NCI-H2196 (cell line): ENCODE measurements at regions not wholly inside any gene's neighbourhood (a gene's known extent, or its start where the extent isn't known, plus 50 kb on each side); places are given as distances from the start of the nearest gene placed in this dataset.
A peak's percentile ranks its signal among the peaks of the same experiment; 100 is the strongest.

Experiments used
- DNase-seq: peaks from one replicate; lab custom pipeline; 2025; ENCODE audit not compliant: unreplicated experiment; lab: John Stamatoyannopoulos, UW

DNA sequence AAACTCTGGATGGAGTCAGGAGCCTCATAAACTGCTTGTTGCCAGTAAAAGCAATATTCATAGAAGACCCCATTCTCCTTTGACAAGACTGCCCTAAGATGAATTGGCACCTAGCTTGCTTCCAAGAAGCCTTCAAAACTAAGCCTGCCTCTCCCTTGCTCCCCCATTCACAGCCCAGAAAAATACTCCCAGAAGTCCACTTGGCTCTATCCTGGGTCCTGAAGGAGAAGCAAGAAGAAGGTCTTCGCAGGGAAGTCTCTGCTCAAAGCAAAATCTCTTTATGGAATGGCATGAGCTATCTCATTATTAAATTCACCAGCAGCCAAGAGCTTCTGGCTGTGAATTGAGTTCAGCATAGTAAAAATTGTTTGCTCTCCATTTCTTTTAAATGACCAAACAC lies 230.2 kb upstream of the ARRDC4 start:
- no peak for DNase-seq

DNA sequence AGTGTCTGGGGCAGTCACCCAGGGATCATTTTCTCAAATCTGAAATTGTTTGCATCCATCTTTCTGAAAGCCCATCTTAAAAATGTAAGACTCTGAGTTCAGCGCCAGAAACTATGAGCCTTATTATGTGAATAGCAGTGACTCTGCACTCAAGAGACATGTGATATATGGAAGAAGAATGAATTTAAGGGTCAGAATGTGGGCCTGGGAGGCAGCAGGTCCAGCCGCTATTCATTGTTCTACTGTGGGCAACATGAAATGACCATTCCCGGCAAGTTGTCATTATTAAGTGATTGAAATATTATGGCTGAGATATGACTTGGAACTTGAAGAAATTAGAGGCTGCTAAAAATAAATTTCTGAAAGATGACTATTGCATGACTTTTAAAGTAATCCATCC lies 228.6 kb upstream of the ARRDC4 start:
- no peak for DNase-seq

DNA sequence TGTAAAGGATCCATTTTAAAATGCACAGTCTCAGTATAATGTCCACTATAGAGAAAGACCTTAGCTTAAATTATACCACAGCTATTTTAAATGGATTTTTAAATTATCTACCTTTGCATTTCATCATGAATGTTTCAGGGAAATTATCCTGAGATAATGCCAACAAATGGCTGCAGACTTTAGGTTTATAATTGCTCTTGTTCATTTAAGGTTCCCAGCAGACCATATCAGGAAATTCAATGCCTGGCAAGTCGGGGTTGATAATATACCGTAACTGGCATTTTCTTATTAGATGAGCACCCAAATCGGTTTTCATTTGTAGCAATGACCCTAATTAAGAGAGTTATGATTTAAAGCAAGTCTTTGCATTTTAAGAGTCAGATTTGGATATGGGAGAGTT lies 227.1 kb upstream of the ARRDC4 start:
- DNase-seq, result no peak

DNA sequence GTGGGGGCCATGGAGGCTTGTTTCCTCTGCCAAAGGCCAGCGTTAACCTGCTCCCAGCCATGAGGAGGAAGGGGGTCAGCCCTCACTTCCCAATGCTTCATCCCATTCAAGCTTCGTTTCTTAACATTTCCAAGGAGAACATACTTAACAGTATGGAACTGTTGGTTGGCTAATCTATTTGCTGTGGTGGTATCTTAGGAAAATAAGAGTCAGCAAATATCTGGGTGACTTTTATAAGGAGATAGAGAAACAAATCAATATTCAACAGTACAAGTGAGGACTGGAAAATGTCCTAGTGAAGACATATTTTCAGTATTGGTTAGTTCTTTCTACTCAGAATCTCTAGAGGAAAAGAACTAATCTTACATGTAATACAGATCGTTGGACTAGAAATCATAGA lies 223.8 kb upstream of the ARRDC4 start:
- DNase-seq, result no peak

DNA sequence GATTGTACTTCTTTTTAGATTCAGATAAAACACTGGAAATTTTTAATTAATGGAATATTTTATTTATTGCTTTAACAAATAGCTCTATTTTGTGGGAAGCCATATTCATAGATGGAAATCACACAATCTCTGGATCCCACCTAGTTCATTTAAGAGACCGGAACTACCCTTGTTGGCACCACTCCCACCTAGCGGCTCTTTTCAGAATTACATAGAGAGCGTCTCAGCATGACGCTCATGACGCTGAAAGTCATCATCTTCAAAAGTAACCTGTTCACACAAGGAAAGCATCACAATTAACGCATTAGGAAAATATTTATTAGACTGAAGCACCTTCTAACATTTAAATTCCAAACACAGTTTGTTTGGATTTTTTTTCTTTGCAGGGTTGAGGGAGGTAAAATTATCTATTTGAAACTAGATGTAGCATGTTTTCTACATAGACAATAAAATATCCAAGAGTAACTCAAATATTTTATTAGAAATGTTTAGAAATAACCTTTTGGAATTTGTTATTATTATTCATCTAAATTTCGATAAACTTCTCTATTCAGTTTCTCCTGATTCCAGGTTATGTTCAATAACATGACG lies 214.9 kb upstream of the ARRDC4 start:
- peak; percentile 37 for DNase-seq

DNA sequence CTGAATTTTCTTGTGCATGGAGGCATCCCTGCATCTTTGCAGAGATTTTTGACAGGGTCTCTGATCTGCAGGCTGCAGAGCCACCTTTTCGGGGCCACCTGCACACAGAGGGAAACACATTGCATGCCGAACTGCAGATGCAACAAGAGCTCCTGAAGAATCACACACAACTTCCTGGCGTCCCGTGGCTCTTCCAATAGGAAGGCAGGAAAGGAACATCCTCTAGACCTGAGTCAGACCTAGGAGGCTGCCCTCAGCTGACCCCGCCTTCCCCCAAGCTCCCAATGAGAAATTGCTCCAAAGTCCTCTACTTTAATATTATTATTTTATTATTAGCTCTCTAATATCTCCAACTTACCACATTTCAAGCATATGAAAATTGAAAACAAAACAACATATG lies 213.2 kb upstream of the ARRDC4 start:
- DNase-seq, result no peak

DNA sequence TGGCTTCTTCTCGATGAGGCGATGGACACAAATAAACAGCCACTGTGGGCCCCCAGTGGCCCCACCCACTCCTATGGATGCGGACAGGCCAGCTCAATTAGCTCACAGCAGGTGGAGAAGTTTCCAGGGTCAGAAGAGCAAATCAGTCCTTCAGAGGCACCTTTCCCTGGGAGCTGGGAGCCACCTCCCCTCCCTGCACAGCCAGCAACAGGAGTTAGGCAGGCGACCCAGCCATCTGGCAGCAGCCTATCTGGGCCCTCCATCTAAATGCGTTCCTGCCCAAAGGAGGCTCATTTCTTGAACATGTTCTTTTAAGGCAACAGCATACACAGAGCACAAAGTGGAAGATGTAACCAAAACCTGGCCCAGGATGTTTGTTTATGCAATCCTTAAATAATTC lies 211.9 kb upstream of the ARRDC4 start:
- DNase-seq, result no peak

DNA sequence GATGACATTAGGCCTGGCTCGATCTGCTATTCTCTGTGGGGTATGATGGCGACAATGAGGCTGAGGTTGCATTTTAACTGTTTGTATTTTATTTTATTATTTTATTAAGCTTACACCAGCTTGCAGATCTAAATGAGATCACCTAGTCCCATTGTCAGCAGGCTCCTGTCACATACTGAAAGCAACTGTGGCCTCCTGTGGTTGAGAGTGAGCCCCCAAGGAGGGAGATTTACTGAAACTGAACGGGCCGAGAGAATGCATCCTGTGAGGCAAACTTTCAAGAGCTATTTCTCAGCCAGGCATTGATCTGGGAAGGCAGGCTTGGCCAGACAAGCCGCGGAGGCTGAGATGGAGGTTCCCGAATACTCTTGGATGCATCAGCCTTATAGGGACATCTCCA lies 210.4 kb upstream of the ARRDC4 start:
- no peak for DNase-seq

DNA sequence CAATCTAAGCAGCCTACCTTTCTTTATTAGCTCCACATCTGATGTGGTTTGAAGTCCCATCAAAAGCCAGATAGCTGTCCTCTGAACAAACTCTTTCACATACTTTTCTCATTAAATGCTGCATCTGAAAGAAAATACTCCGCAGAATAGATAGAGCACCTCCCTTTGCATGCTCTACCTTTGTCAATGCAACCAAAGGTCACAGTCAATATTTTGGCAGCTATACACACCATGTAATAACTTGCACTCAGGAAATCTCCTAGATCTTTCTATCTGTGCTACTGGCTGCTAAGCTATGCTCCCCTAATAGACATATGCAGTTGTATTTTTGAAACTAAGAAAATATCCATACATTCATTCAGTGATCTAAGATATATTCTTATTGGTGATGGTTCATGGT lies 204.8 kb upstream of the ARRDC4 start:
- no peak for DNase-seq

DNA sequence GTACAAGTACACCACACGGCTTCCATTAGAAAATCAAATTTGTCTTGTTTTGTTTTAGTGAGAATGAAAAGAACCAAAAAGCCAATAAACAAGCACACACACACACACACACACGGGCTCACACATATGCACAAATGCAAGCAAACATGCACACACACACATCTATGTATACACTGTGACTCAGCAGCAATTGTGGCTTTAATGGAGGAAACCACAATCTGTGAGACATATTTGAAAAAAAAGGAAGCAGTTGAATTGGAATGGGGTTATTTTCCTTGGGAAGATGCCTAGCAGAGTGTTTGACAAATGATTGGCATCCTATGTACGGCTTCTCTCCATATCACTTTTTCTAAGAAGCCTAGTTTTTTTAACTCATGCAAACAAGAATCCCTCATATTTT lies 201.1 kb upstream of the ARRDC4 start:
- DNase-seq, result no peak

DNA sequence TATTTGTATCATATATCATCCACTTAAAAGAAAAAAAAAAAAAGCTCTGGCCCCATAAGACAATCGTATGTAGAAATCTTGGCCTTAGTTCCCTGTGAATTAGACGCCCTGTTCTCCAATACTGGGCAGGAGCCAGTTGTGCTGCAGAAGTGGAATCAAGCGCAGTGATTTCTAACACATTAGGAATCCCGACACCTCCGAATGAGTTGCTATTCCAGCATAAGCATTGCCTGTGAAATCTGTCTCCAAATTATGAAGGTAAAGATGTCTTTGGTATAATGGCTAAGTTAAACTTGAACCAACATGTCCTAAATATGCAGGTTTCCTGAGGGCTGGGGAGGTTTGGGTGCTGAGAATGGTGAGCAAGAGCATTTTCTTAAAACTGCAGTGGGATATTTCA lies 199.4 kb upstream of the ARRDC4 start:
- DNase-seq, result no peak

DNA sequence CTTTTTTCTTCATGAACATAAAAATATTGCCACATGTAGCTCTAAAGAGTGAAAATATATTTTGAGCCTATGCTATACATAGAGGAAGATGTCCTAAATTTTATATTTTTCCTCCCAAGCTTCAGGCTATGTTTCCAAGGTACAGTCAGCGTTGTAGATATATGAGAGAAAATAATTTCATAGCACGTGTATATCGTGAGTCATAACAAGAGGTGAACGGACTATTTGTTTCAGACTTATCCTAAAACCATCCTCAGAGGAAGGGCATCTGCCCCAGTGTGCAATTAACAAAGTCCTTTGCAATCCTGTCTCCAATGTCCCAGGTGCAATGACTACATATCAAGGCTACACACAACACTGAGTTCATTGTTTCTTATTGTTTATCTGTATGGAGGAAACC lies 177.3 kb upstream of the ARRDC4 start:
- DNase-seq, result no peak

DNA sequence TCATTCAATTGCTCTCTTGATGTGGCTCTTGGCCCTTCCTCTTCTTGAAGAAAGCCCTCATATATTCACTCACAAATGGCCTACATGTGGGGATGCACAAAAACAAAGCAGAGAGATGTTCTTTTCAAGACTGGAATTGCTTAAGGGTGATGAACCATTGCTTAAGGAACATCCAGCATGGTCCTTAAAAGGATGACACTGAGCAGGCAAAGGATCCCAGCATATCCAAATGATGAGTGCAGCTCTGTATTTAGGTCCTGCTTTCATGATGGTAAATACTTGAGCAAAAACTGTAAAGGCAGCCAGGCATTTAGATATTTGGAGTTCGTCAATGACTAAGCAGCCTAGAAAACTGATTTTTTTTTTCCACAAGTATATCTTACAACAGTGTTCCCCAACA lies 173.8 kb upstream of the ARRDC4 start:
- DNase-seq, result no peak

DNA sequence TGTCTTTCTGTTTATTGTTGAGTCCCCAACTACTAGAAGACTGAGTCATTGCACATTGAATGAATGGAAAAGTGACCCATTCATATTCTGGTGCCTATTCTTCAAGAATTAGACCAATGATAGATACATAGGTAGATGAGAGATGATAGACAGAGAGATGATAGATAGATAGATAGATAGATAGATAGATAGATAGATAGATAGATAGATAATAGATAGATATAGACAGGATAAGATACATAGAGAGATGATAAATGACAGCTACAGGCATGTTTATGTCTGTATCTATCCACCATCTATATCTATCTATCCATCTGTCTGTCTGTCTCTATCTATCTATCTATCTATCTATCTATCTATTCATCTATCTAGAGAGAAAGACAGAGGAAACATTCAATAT lies 170.3 kb upstream of the ARRDC4 start:
- DNase-seq, result no peak

DNA sequence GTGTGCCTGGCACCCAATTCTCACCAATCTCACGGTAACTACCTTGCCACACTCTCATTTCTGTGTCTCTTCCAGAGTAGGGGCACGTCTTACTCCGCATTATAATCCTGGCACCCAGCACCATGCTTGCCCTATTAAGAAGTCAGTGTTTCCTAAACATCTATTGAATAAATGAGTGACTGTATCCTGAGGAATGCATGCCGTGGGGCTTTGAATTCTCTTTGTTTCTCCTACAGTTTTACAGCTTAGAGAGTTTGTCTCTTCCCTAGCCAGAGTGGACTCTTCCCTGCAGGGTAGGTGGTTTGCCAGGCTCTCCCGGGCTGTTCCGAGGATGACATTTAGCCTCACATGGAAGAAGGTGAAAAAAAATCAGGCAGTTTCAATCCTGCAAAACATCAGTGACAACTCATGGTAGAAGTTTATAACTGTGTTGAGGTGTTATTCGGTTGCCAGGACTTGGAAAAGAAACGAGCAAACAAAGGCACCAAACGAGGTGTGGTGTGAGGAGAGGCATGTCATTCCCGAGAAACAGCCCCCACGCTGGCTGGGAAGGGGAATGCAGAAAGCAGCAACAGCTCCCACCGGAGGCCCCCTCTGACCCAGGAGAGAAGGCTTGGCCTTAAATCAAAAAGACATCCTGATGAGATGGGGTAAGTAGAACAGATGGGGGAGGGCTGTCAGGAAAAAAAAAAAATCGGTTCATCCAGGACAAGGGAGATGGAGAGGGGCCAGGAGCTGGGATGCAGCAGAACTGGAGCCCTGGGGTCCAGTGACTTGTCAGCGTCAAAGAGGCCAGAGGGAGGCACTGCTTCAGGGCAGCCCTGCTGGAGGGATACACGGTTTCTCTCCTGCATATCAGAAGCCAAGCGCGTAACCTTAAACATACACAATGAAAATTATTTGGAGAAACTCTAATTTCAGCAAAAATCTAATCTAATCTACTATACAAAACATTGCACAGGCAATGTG lies 168.4 kb upstream of the ARRDC4 start:
- no peak for DNase-seq

DNA sequence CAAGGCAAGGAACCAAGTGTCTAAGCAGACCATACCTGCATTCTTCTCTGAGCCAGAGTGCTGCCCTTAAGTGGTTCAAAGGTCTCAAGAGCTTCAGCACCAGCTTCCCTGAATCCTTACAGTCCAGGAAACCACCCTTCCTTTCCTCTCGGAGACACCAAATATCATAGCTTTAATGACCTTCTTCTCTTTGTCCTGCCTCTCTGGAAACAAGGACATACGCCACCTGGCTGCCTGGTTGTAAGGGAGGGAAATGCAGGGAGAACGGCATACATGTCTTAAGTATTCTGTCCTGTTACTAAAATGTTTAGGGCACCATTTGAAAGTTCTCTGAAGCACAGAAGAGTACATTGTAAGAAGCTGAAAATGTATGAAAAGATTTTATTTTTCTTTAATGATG lies 155.6 kb upstream of the ARRDC4 start:
- DNase-seq, result no peak

DNA sequence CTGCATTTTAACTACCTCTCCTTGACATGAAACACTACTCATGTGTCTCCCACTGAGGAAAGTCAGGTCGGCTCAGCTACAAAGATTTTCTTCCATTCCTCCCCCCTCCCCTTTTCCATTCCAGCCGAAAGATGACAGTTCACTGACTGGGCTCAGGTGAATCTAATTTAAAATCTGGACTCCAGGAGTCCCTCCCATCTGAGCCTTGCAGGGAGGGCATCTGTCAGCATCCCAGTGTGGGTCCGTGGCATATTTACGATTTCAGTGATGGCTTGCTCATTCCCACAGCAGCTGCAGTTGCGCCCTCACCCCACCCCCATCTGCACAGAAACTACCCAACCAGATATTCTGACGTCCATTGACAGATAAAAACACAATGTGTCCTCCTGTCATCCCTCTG lies 153.7 kb upstream of the ARRDC4 start:
- DNase-seq, result no peak

DNA sequence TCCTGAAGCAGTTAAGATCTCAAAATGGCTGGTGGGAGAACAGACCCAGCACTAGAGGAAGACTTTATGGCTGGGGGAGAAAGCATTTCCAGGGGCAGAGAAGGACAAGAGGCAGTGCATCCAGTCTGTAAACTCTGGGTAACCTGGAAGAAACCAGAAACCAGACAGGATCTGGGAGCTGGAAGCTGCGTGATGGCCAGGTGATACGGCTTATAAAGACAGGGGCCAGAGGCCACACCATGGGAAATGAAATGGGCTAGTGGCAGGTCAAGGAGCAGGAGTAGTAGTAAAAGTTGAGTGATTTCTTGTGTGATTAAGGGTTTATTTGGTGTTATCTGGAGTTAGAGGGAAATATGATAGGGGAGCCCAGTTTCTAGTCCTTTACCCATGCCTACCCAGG lies 144.7 kb upstream of the ARRDC4 start:
- no peak for DNase-seq

DNA sequence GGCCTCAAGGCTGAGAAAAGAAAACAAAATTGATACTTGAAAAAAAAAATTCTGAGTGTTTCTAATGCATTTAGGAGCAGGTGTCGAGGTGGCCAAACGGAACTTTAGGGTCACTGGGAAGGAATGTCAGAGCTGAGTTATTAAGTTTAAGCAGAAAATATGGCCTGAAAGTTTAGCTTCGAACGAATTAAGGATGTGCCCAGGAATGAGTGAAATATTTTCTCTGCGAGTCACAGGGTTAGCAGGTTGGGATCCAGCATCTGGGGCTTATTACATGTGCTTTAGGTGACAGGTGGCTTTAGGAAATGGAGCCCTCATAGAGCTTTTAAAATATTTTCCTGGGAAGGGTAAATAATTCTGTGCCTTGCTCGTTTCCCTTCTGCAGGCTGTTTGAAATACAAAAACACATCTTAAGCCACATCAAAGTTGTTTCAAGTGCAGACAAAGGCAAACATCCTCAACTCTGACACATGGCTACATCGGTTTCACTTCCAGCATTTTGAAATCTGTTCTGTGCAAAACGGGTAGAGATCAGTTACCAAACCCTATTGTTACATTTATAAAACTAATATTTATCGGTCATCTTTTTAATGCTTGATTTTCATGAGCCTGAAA lies 143.1 kb upstream of the ARRDC4 start:
- no peak for DNase-seq

DNA sequence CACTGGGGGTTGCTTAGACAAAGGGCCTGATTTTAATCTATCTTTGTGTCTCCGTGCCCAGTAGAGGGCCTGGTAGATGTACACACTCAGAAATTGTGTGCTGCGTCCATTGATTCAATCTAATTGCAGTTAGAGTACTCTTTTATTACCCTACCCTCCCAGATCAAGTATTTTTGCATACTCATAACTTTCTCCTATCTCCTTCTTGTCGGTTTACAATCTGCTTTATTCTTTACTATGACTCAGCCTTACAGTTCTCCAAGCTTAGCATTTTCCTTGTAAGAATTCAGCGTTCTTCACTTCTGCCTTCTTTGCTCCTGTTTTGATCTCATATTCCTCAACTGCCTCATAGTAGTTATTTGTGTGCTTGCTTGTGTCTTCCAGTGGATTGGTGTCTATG lies 124.5 kb upstream of the ARRDC4 start:
- no peak for DNase-seq

DNA sequence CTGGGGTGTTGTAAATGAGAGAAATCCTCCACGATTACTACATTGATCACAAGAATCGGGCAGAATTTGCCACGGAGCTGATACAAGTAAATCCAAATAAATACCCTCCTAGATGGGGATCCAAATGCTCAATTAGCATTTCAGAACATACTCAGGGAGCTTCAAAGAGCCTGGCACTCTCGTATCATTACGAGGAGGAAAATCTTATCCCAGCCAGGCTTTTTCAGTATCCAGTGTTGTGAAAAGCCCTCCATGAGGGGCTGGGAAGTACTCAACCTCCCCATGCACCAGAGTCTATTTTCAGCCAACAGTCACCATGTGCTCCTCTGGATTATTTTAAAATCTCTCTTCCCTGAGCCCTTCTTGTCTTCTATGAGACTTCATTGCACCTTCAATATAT lies 122.6 kb upstream of the ARRDC4 start:
- DNase-seq, result no peak

DNA sequence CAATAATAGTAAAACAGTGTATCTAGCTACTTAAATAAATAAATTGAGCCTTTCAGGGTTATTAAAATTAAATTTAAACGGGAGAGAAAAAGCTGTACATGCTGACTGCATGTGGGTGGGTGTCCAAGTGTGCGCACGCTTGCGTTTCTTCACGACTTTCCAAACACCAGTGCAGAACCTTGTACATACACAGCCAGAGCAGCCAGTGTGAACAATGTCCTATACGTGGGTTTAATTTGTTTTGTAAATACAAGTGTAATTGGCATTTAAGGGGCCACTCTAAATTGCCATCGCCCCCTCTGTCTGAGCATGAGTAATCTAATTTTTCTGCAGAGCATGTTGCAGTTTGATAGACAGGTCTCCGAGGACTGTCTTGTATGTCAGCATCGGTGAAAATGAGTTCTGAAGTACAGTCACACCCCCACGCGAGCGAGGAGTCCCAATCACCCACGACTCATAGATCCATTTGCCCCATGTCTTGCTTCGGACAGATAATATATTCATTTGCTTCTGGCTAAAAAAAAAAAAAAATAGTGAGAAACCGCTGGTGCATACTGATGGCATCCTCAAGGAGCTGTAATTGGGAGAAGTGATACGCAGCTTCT lies 121.8 kb upstream of the ARRDC4 start:
- no peak for DNase-seq
